HCT116 (cell line): ENCODE measurements at regions not wholly inside any gene's neighbourhood (a gene's known extent, or its start where the extent isn't known, plus 50 kb on each side); places are given as distances from the start of the nearest gene placed in this dataset.

Experiments used
- ATAC-seq: fragments of 200-7000 bp; cut with Tn5 transposase; 2 replicates; pipeline ENCODE4 v1.9.1; 2020; ENCODE audit warnings: mild to moderate bottlenecking, moderate library complexity
- BruUV-seq: library from RNA; stranded (reverse); fragments of 400-500 nt; replicated peaks from 2 replicates; lab custom pipeline; 2021; lab: Mats Ljungman, UMichigan
- CTCF ChIA-PET: fragments of 300-600 bp; sonication (Branson Sonifier 250); formaldehyde crosslinking; loops from one replicate; lab custom pipeline; 2021; ENCODE audit warnings: antibody characterized with exemption; lab: Charles Lee
- POLR2A ChIA-PET: fragments of 300-600, 350-600 bp; sonication (Branson Sonifier 250); formaldehyde crosslinking; loops from one replicate; lab custom pipeline; 2021; ENCODE audit warnings: antibody characterized with exemption; lab: Charles Lee
- RAD21 ChIA-PET, 2 experiments: fragments of 300-600 bp; sonication (Branson Sonifier 250); formaldehyde crosslinking; loops; one replicate each; lab custom pipeline; 2023; ENCODE audit warnings: low total read pairs in 2 of 2; ENCODE audit not compliant: uncharacterized antibody in 2 of 2, unreplicated experiment in 2 of 2, low non-redundant PET in 1 of 2; lab: Charles Lee
- DNase-seq: peaks from one replicate; pipeline ENCODE4 v3.0.0-alpha.2; 2010; ENCODE audit warnings: low read depth, low spot score
- H2AFZ ChIP-seq: fragments of 200-600 bp; shearing (Covaris generic), sonication (generic); 2 replicates; pipeline ENCODE4 v1.6.1; 2017; ENCODE audit warnings: low read depth, mixed run types, mixed read lengths, antibody characterized with exemption, low read length; ENCODE audit not compliant: poor library complexity, severe bottlenecking
- H3K27ac ChIP-seq: 2 replicates; pipeline ENCODE4 v1.5.1; 2012; ENCODE audit warnings: low read depth, low read length
- H3K27me3 ChIP-seq: fragments of 200-600 bp; sonication (generic); 2 replicates; pipeline ENCODE4 v1.6.1; 2016; ENCODE audit warnings: mixed run types, low read length, mixed read lengths; ENCODE audit not compliant: insufficient read depth
- H3K36me3 ChIP-seq, 2 experiments: fragments of 200-500 bp in 1 of 2; fragments of 200-600 bp in 1 of 2; sonication (Bioruptor generic) in 1 of 2; sonication (generic) in 1 of 2; 2 replicates each; pipeline versions ENCODE4 v1.5.1 to v1.6.1; 2014 to 2016; ENCODE audit warnings: low read length in 2 of 2, inconsistent platforms in 1 of 2, mixed read lengths in 1 of 2, mixed run types in 1 of 2; ENCODE audit not compliant: insufficient read depth in 2 of 2, control insufficient read depth in 1 of 2
- H3K4me1 ChIP-seq, 2 experiments: fragments of 200-600 bp in 1 of 2; sonication (generic) in 1 of 2; 2 replicates each; pipeline versions ENCODE4 v1.5.1 to v1.6.1; 2012 to 2017; ENCODE audit warnings: low read length in 2 of 2, inconsistent platforms in 1 of 2, mild to moderate bottlenecking in 1 of 2, mixed read lengths in 1 of 2, mixed run types in 1 of 2, moderate library complexity in 1 of 2; ENCODE audit not compliant: insufficient read depth in 2 of 2, control insufficient read depth in 1 of 2
- H3K4me2 ChIP-seq: fragments of 200-600 bp; sonication (generic); 2 replicates; pipeline ENCODE4 v1.6.1; 2017; ENCODE audit warnings: mixed run types, low read length, mixed read lengths
- H3K4me3 ChIP-seq, 2 experiments: fragments of 200-600 bp in 1 of 2; sonication (generic) in 1 of 2; replicated peaks in 1 of 2; 2 replicates each; pipeline ENCODE4 v1.5.1; 2011 to 2016; ENCODE audit warnings: low read length in 2 of 2, control low read depth in 1 of 2, low read depth in 1 of 2, mild to moderate bottlenecking in 1 of 2, mixed read lengths in 1 of 2, mixed run types in 1 of 2
- H3K79me2 ChIP-seq: fragments of 200-600 bp; sonication (generic); 2 replicates; pipeline ENCODE4 v1.6.1; 2017; ENCODE audit warnings: mild to moderate bottlenecking, mixed run types, low read length, moderate library complexity, mixed read lengths; ENCODE audit not compliant: insufficient read depth
- H3K9ac ChIP-seq: fragments of 200-600 bp; sonication (generic); 2 replicates; pipeline ENCODE4 v1.6.1; 2016; ENCODE audit warnings: low read length, mixed read lengths
- H3K9me2 ChIP-seq: fragments of 200-600 bp; sonication (generic), shearing (Covaris generic); 2 replicates; pipeline ENCODE4 v1.6.1; 2017; ENCODE audit warnings: mixed run types, mild to moderate bottlenecking, moderate library complexity; ENCODE audit not compliant: insufficient read depth
- H3K9me3 ChIP-seq, 2 experiments: fragments of 200-500 bp in 1 of 2; fragments of 200-600 bp in 1 of 2; sonication (Bioruptor generic) in 1 of 2; sonication (generic) in 1 of 2; 2 replicates each; pipeline ENCODE4 v1.6.1; 2014 to 2017; ENCODE audit warnings: low read length in 2 of 2, mixed read lengths in 2 of 2, inconsistent platforms in 1 of 2, low read depth in 1 of 2, mild to moderate bottlenecking in 1 of 2, mixed run types in 1 of 2, moderate library complexity in 1 of 2; ENCODE audit not compliant: control insufficient read depth in 1 of 2, insufficient read depth in 1 of 2
- H4K20me1 ChIP-seq: fragments of 200-600 bp; sonication (generic), shearing (Covaris generic); 2 replicates; pipeline ENCODE4 v1.6.1; 2017; ENCODE audit warnings: mixed run types, mild to moderate bottlenecking, moderate library complexity; ENCODE audit not compliant: insufficient read depth
- ATF3 ChIP-seq: IDR thresholded peaks from 2 replicates; pipeline ENCODE4 v1.6.1; 2012
- CBX3 ChIP-seq: IDR thresholded peaks from 2 replicates; pipeline ENCODE4 v1.6.1; 2012; ENCODE audit warnings: low read depth
- CEBPB ChIP-seq: IDR thresholded peaks from 2 replicates; pipeline ENCODE4 v1.6.1; 2012; ENCODE audit warnings: low read depth
- EGR1 ChIP-seq: IDR thresholded peaks from 2 replicates; pipeline ENCODE4 v1.6.1; 2012; ENCODE audit warnings: low read depth
- ELF1 ChIP-seq: IDR thresholded peaks from 2 replicates; pipeline ENCODE4 v1.6.1; 2012; ENCODE audit warnings: low read depth, borderline replicate concordance
- EZH2 ChIP-seq: fragments of 200-600 bp; sonication (generic); IDR thresholded peaks from 2 replicates; pipeline ENCODE4 v1.6.1; 2017; ENCODE audit warnings: antibody characterized with exemption, mixed run types
- FOSL1 ChIP-seq: IDR thresholded peaks from 2 replicates; pipeline ENCODE4 v1.6.1; 2012; ENCODE audit warnings: low read depth
- JUND ChIP-seq: IDR thresholded peaks from 2 replicates; pipeline ENCODE4 v1.6.1; 2012
- POLR2A ChIP-seq: IDR thresholded peaks from 2 replicates; pipeline ENCODE4 v1.7.0; 2011; ENCODE audit warnings: borderline replicate concordance; ENCODE audit not compliant: insufficient read depth, insufficient read length; ENCODE audit errors: extremely low read depth
- POLR2AphosphoS5 ChIP-seq: IDR thresholded peaks from 2 replicates; pipeline ENCODE4 v1.6.1; 2011; ENCODE audit warnings: mild to moderate bottlenecking, low read depth, low read length, moderate library complexity
- RAD21 ChIP-seq: IDR thresholded peaks from 2 replicates; pipeline ENCODE4 v1.6.1; 2012; ENCODE audit warnings: low read depth, mild to moderate bottlenecking
- SIN3A ChIP-seq: IDR thresholded peaks from 2 replicates; pipeline ENCODE4 v1.6.1; 2012; ENCODE audit warnings: low read depth
- SP1 ChIP-seq: IDR thresholded peaks from 2 replicates; pipeline ENCODE4 v1.6.1; 2012; ENCODE audit warnings: low read depth
- SRF ChIP-seq: IDR thresholded peaks from 2 replicates; pipeline ENCODE4 v1.6.1; 2012; ENCODE audit warnings: low read depth
- ZFX ChIP-seq: fragments of 450-650 bp; IDR thresholded peaks from 2 replicates; pipeline ENCODE4 v1.6.1; 2017
- ZNF274 ChIP-seq: fragments of 200-500 bp; sonication (Bioruptor generic); IDR thresholded peaks from 2 replicates; pipeline ENCODE4 v1.6.1; 2014; ENCODE audit warnings: mild to moderate bottlenecking, low read depth, low read length, inconsistent platforms
- intact Hi-C: fragments of 100-400 bp; cut with micrococcal nuclease; formaldehyde crosslinking; loops from 2 replicates; pipeline ENCODE4 v1.10.0; 2022
- TF ChIP-seq, protein P1 (sequence below): IDR thresholded peaks from 2 replicates; pipeline ENCODE4 v1.6.1; 2012; ENCODE audit warnings: low read depth

GRCh38 chr21:41006636-41007035 lies 159.7 kb upstream of the DSCAM start (continued):
- TF ChIP-seq, protein P1, sequence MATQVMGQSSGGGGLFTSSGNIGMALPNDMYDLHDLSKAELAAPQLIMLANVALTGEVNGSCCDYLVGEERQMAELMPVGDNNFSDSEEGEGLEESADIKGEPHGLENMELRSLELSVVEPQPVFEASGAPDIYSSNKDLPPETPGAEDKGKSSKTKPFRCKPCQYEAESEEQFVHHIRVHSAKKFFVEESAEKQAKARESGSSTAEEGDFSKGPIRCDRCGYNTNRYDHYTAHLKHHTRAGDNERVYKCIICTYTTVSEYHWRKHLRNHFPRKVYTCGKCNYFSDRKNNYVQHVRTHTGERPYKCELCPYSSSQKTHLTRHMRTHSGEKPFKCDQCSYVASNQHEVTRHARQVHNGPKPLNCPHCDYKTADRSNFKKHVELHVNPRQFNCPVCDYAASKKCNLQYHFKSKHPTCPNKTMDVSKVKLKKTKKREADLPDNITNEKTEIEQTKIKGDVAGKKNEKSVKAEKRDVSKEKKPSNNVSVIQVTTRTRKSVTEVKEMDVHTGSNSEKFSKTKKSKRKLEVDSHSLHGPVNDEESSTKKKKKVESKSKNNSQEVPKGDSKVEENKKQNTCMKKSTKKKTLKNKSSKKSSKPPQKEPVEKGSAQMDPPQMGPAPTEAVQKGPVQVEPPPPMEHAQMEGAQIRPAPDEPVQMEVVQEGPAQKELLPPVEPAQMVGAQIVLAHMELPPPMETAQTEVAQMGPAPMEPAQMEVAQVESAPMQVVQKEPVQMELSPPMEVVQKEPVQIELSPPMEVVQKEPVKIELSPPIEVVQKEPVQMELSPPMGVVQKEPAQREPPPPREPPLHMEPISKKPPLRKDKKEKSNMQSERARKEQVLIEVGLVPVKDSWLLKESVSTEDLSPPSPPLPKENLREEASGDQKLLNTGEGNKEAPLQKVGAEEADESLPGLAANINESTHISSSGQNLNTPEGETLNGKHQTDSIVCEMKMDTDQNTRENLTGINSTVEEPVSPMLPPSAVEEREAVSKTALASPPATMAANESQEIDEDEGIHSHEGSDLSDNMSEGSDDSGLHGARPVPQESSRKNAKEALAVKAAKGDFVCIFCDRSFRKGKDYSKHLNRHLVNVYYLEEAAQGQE: no peak
- TF ChIP-seq RAD21: no peak
- TF ChIP-seq ZNF274: no peak
- no peak for TF ChIP-seq ATF3
- no peak for TF ChIP-seq CEBPB
- TF ChIP-seq ELF1: no peak
- no peak for TF ChIP-seq EGR1
- no peak for TF ChIP-seq SRF
- TF ChIP-seq POLR2AphosphoS5: no peak
- TF ChIP-seq FOSL1: no peak

DNA sequence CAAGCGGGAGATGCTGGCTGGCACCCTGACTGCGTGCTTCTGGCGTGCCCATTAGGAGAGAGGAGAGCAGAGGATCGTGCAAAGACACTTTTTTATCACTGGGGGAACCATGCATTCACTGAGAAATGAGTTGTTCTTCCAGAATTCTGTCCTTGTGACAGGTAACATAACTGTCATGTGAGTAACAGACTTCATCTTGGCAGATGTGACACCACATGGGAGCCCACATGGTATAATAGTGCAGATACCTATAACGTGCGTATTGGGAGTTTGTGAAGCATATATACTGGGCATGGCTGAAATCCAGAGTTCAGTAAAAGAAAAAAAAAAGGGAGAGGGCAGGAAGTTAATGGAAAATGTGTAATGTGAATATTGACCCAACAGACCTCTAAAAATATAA lies 159.6 kb upstream of the BACE2 start:
- no peaks in the 10 kb centered on the region for H4K20me1 ChIP-seq
- no peak for ATAC-seq
- DNase-seq: no peak
- intact Hi-C loops: no loop called here
- ChIA-PET POLR2A (no interaction called here), RAD21 (no interaction called here), CTCF (no interaction called here)
- no peaks in the 10 kb centered on the region for H3K4me1 ChIP-seq
- no peak for TF ChIP-seq JUND
- no peak for TF ChIP-seq SIN3A
- TF ChIP-seq CBX3: no peak
- TF ChIP-seq SP1: no peak
- no peak for TF ChIP-seq EZH2
- no peak for TF ChIP-seq ATF3
- no peak for TF ChIP-seq FOSL1
- TF ChIP-seq POLR2AphosphoS5: no peak
- TF ChIP-seq, protein P1: no peak
- TF ChIP-seq ZNF274: no peak
- no peak for TF ChIP-seq ZFX
- no peak for TF ChIP-seq POLR2A
- TF ChIP-seq RAD21: no peak
- no peaks in the 10 kb centered on the region for H3K36me3 ChIP-seq
- H3K27me3 ChIP-seq: no peaks in the 10 kb centered on the region
- H3K9me3 ChIP-seq: peaks cover 0 to 30% of the 10 kb centered on the region in 2 experiments; a peak in 2 of 4 replicates
- H3K27ac ChIP-seq: no peak overlapping the region
- no peaks in the 10 kb centered on the region for H3K9me2 ChIP-seq
- no peak overlapping the region for H3K4me2 ChIP-seq
- no peak overlapping the region for H3K9ac ChIP-seq
- no peak overlapping the region for H2AFZ ChIP-seq
- no TSS peak for BruUV-seq
- H3K79me2 ChIP-seq: no peaks in the 10 kb centered on the region
- H3K4me3 ChIP-seq: no peak overlapping the region
